RWPE2 (cell line): ENCODE measurements at regions not wholly inside any gene's neighbourhood (a gene's known extent, or its start where the extent isn't known, plus 50 kb on each side); places are given as distances from the start of the nearest gene placed in this dataset.
"Not testable (repeated sequence)": the region's sequence is repeated elsewhere in the genome, so short reads cannot be mapped to it uniquely, and the experiment has no call there.

Source experiments
- ATAC-seq: fragments of 200-7000 bp; cut with Tn5 transposase; 3 replicates; pipeline ENCODE4 v1.9.1; 2021; ENCODE audit warnings: low read depth
- DNase-seq: peaks from one replicate; pipeline ENCODE4 v3.0.0-alpha.2; 2020; ENCODE audit warnings: low spot score
- H3K27ac ChIP-seq: fragments of 450-650 bp; 2 replicates; pipeline ENCODE4 v1.5.1; 2017; ENCODE audit warnings: mild to moderate bottlenecking; ENCODE audit not compliant: poor library complexity, severe bottlenecking
- H3K27me3 ChIP-seq: fragments of 250-450 bp; sonication (Bioruptor Pico); 2 replicates; pipeline ENCODE4 v1.5.1; 2021; ENCODE audit warnings: mild to moderate bottlenecking, moderate library complexity; ENCODE audit not compliant: insufficient read depth, poor library complexity, severe bottlenecking
- H3K36me3 ChIP-seq: fragments of 250-450 bp; sonication (Bioruptor Pico); 2 replicates; pipeline ENCODE4 v1.5.1; 2020; ENCODE audit warnings: low read depth, mild to moderate bottlenecking, moderate library complexity
- H3K4me1 ChIP-seq: fragments of 250-450 bp; sonication (Bioruptor Pico); 2 replicates; pipeline ENCODE4 v1.5.1; 2021; ENCODE audit warnings: mild to moderate bottlenecking, moderate library complexity; ENCODE audit not compliant: insufficient read depth, poor library complexity, severe bottlenecking
- H3K4me3 ChIP-seq: fragments of 250-450 bp; sonication (Bioruptor Pico); 2 replicates; pipeline ENCODE4 v1.5.1; 2021; ENCODE audit warnings: mild to moderate bottlenecking, moderate library complexity; ENCODE audit not compliant: severe bottlenecking
- H3K9me3 ChIP-seq: fragments of 250-450 bp; sonication (Bioruptor Pico); 2 replicates; pipeline ENCODE4 v1.5.1; 2021; ENCODE audit warnings: mild to moderate bottlenecking, moderate library complexity; ENCODE audit not compliant: severe bottlenecking
- CTCF ChIP-seq: fragments of 450-650 bp; IDR thresholded peaks from one replicate; pipeline ENCODE4 v1.5.1; 2017; ENCODE audit warnings: mild to moderate bottlenecking, moderate library complexity; ENCODE audit not compliant: poor library complexity, severe bottlenecking

GRCh38 chr17:70717042-70717441 lies 547.7 kb downstream of the KCNJ2 start:
- TF ChIP-seq CTCF = no peak
- Histone ChIP-seq H3K36me3 (no peaks in the 10 kb centered on the region), H3K4me1 (no peaks in the 10 kb centered on the region), H3K27me3 (peaks cover 33% of the 10 kb centered on the region), H3K9me3 (no peaks in the 10 kb centered on the region), H3K4me3 (no peak overlapping the region), H3K27ac (no peak overlapping the region)
- DNase-seq (no peak), ATAC-seq (no peak)

- Histone ChIP-seq H3K36me3 (no peaks in the 10 kb centered on the region), H3K4me1 (no peaks in the 10 kb centered on the region), H3K27ac (no peak overlapping the region), H3K9me3 (no peaks in the 10 kb centered on the region), H3K4me3 (no peak overlapping the region), H3K27me3 (peaks cover 49% of the 10 kb centered on the region)
- TF ChIP-seq CTCF = no peak
- no peak for DNase-seq
- no peak for ATAC-seq
Measured at GRCh38 chr17:70736375-70736957, 567.1 kb downstream of the KCNJ2 start.

- no peaks in the 10 kb centered on the region for H3K36me3 ChIP-seq
- TF ChIP-seq CTCF = no peak
Measured at GRCh38 chr17:70739065-70739464, 569.7 kb downstream of the KCNJ2 start.

GRCh38 chr17:70746574-70746973 lies 577.2 kb downstream of the KCNJ2 start:
- not testable (repeated sequence) for H3K9me3 ChIP-seq, ATAC-seq, H3K27ac ChIP-seq, H3K4me1 ChIP-seq, H3K4me3 ChIP-seq, H3K36me3 ChIP-seq, DNase-seq, H3K27me3 ChIP-seq

More at GRCh38 chr17:70739065-70739464, 569.7 kb downstream of the KCNJ2 start:
- DNase-seq = no peak
- no peaks in the 10 kb centered on the region for H3K9me3 ChIP-seq
- H3K4me3 ChIP-seq = no peak overlapping the region
- no peaks in the 10 kb centered on the region for H3K4me1 ChIP-seq
- H3K27ac ChIP-seq = no peak overlapping the region
- H3K27me3 ChIP-seq = peaks cover 28% of the 10 kb centered on the region
- ATAC-seq = no peak

- Histone ChIP-seq H3K9me3 (no peaks in the 10 kb centered on the region), H3K27me3 (no peaks in the 10 kb centered on the region), H3K4me1 (no peaks in the 10 kb centered on the region), H3K27ac (no peak overlapping the region), H3K36me3 (no peaks in the 10 kb centered on the region), H3K4me3 (no peak overlapping the region)
- DNase-seq = no peak
- no peak for ATAC-seq
- TF ChIP-seq CTCF = no peak
Measured at GRCh38 chr17:70750983-70751382, 581.7 kb downstream of the KCNJ2 start.

- not testable (repeated sequence) for H3K4me1 ChIP-seq, H3K4me3 ChIP-seq, H3K27ac ChIP-seq, H3K9me3 ChIP-seq, H3K36me3 ChIP-seq, H3K27me3 ChIP-seq, DNase-seq, ATAC-seq
Measured at GRCh38 chr17:70752461-70752860, 583.1 kb downstream of the KCNJ2 start.
